NCI-H524 (cell line): ENCODE measurements at regions not wholly inside any gene's neighbourhood (a gene's known extent, or its start where the extent isn't known, plus 50 kb on each side); places are given as distances from the start of the nearest gene placed in this dataset.

Experiments used
- DNase-seq, 2 experiments: peaks; one replicate each; lab custom pipeline; 2025; lab: John Stamatoyannopoulos, UW

GRCh38 chr14:65794674-65795279 is 382.2 kb downstream of the FUT8 start:
- DNase-seq, result no peak

GRCh38 chr14:65798216-65798615 is 385.7 kb downstream of the FUT8 start:
- no peak for DNase-seq

GRCh38 chr14:65800694-65801093 is 388.2 kb downstream of the FUT8 start:
- DNase-seq, result no peak

GRCh38 chr14:65802196-65802595 is 389.7 kb downstream of the FUT8 start:
- DNase-seq, result no peak

- no peak for DNase-seq
Observed at GRCh38 chr14:65803885-65804284, 391.4 kb downstream of the FUT8 start.

- no peak for DNase-seq
Observed at GRCh38 chr14:65804439-65805112, 392.0 kb downstream of the FUT8 start.

GRCh38 chr14:65805113-65805473 is 392.6 kb downstream of the FUT8 start:
- DNase-seq, result no peak

- no peak for DNase-seq
Observed at GRCh38 chr14:65808390-65808789, 395.9 kb downstream of the FUT8 start.

GRCh38 chr14:65810322-65810721 is 397.8 kb downstream of the FUT8 start:
- no peak for DNase-seq

- no peak for DNase-seq
Observed at GRCh38 chr14:65813760-65814384, 401.3 kb downstream of the FUT8 start.

GRCh38 chr14:65815127-65815526 is 402.6 kb downstream of the FUT8 start:
- DNase-seq, result no peak

GRCh38 chr14:65817011-65817410 is 404.5 kb downstream of the FUT8 start:
- no peak for DNase-seq

- peak in 1 of 2 experiments; percentile 33 for DNase-seq
Observed at GRCh38 chr14:65819569-65819968, 407.0 kb downstream of the FUT8 start.

- DNase-seq, result no peak
Observed at GRCh38 chr14:65821224-65821753, 408.8 kb downstream of the FUT8 start.

GRCh38 chr14:65824285-65824977 is 411.9 kb downstream of the FUT8 start:
- DNase-seq, result peak; percentile 70 to 78

GRCh38 chr14:65824978-65825299 is 412.4 kb downstream of the FUT8 start:
- DNase-seq, result no peak

GRCh38 chr14:65826946-65827345 is 414.4 kb downstream of the FUT8 start:
- DNase-seq, result no peak

GRCh38 chr14:65827520-65827919 is 415.0 kb downstream of the FUT8 start:
- no peak for DNase-seq

GRCh38 chr14:65828396-65828795 is 415.9 kb downstream of the FUT8 start:
- no peak for DNase-seq

GRCh38 chr14:65832431-65833266 is 420.1 kb downstream of the FUT8 start:
- DNase-seq, result no peak

GRCh38 chr14:65833267-65833880 is 420.8 kb downstream of the FUT8 start:
- no peak for DNase-seq
